T-helper 2 cell treated with Interferon-gamma antibody and Interleukin-4, amounts not matched to agents 100 ng/mL and 5 ng/mL, for 36 hours (primary cell): ENCODE measurements at regions not wholly inside any gene's neighbourhood (a gene's known extent, or its start where the extent isn't known, plus 50 kb on each side); places are given as distances from the start of the nearest gene placed in this dataset.
"Not testable (repeated sequence)": the region's sequence is repeated elsewhere in the genome, so short reads cannot be mapped to it uniquely, and the experiment has no call there.

Experiments
- intact Hi-C: fragments of 100-400 bp; cut with micrococcal nuclease; formaldehyde crosslinking; loops from one replicate; pipeline ENCODE4 v1.15.1; 2023

DNA sequence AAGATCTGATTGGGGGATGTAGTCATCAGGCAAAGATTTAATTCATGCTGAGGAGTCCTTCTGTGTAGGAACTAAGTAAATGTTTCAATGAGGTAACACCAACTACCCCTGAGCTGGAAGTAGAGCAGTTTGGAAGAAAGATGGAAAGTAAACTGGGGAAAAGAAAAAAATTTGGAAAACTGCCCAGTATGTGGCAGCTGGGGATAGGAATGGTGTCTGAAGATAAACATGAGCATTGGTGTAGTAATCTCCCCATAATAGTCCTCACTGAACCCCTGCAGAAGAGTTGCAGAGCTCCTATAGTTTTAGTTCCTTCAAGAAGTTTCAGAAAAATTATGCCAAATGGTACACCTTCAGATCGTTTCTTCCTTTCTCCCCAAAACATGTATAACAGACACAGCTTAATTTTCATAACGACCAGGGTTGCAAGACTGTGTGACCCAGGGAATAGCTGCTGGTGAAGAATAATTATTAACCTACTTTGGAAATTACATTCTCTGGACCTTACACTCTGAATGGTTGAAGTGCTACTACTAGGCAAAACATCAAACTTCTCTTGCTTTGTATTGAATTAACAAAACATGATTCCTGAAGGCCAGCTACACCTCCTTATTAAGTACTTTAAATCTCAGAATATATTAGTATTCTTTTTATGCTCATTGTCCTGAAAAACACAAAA is 446.4 kb upstream of the NRG3 start:
- intact Hi-C loops = no loop called here

DNA sequence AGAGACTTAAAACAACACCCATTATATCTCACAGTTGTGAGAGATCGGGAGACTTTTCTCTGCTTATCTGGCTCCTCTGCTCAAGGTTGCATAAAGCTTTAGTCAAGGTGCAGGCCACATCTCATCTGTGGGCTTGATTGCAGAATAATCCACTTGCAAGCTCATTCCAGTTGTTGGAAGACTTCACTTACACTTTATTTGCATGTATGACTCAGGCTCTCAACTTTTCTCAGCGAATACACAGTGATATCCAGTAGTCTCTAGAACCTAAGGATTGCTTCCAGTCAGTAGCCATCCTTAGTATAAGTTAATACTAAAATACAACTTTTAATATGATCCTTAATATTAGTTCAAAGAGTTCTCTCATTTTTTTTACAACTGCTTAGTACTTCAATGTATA is 435.5 kb upstream of the NRG3 start:
- intact Hi-C loops = no loop called here

DNA sequence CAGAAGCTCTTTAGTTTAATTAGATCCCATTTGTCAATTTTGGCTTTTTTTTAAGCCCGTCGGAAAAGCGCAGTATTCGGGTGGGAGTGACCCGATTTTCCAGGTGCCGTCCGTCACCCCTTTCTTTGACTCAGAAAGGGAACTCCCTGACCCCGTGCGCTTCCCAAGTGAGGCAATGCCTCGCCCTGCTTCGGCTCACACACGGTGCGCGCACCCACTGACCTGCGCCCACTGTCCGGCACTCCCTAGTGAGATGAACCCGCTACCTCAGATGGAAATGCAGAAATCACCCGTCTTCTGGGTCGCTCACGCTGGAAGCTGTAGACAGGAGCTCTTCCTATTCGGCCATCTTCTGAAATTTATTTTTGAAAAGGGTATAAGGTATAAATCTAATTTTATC is 433.4 kb upstream of the NRG3 start:
- intact Hi-C loops = not testable (repeated sequence)

- intact Hi-C loops = no loop called here
Measured at GRCh38 chr10:81444242-81444929, 430.6 kb upstream of the NRG3 start.

GRCh38 chr10:81450651-81451050 is 424.3 kb upstream of the NRG3 start:
- intact Hi-C loops = no loop called here

- intact Hi-C loops = no loop called here
Measured at GRCh38 chr10:81472927-81473470, 402.0 kb upstream of the NRG3 start.

DNA sequence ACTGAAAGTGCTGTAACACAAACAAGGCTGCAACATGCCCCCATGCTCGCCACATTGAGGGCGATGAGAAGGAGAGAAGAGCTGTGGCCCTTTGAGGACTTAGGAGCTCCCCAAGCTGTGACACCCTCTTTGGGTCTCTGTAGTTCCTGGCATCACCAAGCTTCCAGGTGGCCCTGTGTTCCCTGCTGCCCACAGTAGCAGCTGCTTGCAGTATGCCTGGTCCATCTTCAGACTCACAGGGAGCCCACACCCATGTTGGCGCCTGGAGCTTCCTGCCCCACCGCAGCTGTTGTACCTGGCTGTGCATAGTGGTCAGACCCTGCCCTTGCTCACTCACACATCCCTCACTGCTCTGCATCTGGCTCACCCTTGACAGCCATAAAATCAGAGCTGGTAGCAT is 401.2 kb upstream of the NRG3 start:
- intact Hi-C loops = no loop called here

- intact Hi-C loops = no loop called here
Measured at GRCh38 chr10:81479316-81479715, 395.7 kb upstream of the NRG3 start.

DNA sequence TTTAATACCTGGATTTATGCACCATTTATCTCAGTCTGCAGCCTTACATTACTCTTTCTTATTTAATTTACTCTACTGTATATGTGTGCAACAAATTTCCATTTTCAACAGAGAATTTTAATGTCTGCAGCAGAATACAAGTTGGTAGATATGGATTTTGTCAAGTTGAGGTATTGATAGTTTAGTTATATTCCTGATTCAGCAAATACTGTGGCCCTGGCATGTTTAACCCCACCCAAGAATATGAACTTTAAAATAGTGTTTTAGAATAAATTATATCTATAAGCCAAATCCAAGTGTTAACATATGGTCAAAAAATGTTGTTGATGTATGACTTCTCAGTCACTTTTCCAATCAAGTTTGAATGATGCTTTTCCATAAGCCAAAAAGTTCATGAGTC is 378.4 kb upstream of the NRG3 start:
- intact Hi-C loops = no loop called here

GRCh38 chr10:81498011-81498551 is 376.9 kb upstream of the NRG3 start:
- intact Hi-C loops = no loop called here

DNA sequence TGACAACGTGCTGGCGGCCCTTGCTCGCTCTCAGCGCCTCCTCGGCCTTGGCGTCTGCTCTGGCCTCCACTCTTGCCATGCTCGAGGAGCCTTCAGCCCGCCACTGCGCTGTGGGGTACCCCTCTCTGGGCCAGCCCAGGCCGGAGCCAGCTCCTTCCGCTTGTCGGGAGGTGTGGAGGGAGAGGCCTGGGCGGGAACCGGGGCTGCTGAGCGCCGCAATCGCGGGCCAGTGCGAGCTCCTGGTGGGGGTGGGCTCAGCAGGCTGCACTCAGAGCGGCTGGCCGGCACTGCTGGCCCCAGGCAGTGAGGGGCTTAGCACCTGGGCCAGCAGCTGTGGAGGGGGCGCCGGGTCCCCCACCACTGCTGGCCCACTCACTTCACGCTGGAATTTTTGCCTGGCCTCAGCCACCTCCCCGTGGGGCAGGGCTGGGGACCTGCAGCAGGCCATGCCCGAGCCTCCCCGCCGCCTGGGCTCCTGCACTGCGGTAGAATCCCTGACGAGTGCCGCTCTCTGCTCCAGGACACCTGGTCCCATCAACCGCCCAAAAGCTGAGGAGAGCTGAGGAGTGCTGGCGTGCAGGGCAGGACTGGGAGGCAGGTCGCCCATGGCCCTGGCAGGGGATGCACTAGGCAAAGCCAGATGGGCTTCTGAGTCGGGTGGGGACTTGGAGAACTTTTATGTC is 372.2 kb upstream of the NRG3 start:
- intact Hi-C loops = no loop called here

- intact Hi-C loops = not testable (repeated sequence)
Measured at GRCh38 chr10:81505777-81506176, 369.2 kb upstream of the NRG3 start.

GRCh38 chr10:81514811-81515210 is 360.2 kb upstream of the NRG3 start:
- intact Hi-C loops = no loop called here

- intact Hi-C loops = no loop called here
Measured at GRCh38 chr10:81520688-81521087, 354.3 kb upstream of the NRG3 start.

DNA sequence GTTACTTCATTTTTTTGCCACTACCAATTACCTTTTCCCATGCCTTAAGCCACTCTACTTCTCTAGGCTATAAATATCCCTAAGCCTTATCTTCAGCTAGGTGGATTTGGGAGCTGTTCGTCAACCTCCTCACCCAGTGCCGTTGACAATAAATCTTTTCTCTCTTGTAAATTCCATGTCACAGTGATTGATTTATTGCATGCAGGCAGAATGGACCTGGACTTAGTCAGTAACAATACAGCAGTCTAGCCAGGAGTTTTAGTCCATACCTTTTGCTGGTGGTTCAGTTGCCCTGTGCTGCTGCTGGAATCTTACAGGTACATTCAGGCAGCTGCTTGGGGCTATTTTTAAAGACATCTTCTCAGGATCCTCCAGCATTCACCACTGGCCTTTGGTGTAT is 350.5 kb upstream of the NRG3 start:
- intact Hi-C loops = no loop called here

GRCh38 chr10:81532403-81532802 is 342.6 kb upstream of the NRG3 start:
- intact Hi-C loops = no loop called here

DNA sequence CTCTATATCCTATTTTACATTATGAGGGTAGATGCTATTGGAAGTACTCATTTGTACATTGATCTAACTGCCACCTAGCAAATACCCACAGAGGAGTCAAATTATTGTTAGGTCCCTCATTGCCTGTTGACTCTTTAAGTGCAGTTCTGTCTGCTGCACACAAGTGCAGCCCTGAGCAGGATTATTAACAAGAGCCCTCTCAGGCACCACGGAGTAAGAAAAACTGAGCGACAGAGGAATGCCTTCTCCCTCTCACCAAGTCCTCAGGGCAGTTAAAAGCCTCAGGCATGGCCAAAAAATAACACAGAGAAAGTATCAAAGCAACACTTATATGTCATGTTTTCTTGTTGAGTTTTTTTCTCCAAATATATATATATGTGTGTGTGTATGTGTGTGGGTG is 340.0 kb upstream of the NRG3 start:
- intact Hi-C loops = no loop called here

DNA sequence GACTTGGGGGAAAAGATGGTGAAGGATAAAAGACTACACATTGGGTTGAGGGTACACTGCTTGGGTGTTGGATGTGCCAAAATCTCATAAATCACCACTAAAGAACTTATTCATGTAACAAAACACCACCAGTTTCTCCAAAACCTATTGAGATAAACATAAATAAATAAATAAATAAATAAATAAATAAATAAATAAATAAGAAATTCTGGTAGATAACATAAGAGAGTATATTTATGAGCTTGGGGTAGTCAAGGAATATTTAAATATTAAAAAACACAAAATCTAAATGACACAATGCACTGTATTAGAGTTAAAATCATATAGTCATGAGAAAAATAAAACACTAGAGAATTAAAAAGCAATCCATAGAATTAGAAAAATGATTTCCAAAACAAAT is 333.5 kb upstream of the NRG3 start:
- intact Hi-C loops = no loop called here

DNA sequence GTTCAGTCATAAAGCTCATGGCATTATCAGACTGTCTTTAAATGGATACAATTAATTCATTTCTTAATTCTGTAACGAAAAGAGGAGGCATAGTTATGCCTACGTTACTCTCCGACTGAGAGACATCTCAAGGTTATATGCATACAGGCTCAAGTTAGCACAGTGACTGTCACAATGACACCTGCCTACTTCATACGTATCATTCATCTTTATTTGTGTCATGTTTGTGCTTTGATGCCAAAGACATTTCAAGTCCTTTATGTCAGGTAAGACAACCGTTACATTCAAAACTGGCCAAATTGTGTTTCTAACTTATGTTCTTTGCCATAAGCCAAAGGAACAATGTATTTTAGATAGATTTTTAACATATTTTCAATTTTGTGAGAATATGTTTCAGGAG is 328.8 kb upstream of the NRG3 start:
- intact Hi-C loops = no loop called here

DNA sequence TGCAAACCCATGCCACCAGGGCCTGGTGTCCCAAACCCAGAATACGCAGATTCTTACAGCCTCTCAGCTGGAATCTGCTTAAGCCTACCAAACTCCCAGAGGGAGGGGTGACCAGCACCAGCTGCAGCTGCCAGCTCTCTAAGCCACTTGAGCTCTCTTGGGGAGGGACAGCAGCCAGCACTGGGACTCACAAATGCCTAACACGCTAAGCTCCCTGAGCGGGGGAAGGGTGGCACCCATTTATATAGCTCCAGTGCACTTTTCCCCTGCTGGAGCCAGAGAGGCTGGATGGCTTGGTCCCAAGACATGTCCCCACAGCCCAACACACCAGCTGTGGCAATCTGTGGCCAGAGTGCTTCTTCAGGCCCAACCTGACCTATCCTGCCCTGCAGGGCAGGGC is 326.8 kb upstream of the NRG3 start:
- intact Hi-C loops = no loop called here

DNA sequence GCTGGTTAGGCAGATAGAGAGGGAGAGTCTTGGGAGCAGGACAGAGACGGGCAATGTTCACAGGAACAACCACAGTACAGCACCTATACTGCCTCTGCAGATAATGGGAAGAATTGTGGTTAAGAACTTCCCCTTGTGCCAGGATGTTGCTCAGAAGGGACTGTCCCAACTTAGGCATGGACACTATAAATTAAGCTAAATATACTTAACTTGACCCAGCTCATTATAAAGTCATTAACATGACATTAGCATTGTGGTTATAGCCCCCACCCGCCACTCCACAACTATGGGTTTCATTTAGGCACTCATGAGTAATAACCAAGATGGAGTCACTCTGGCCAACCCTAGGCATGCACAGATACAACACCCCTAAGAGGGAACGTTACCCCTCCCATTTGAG is 310.9 kb upstream of the NRG3 start:
- intact Hi-C loops = no loop called here

DNA sequence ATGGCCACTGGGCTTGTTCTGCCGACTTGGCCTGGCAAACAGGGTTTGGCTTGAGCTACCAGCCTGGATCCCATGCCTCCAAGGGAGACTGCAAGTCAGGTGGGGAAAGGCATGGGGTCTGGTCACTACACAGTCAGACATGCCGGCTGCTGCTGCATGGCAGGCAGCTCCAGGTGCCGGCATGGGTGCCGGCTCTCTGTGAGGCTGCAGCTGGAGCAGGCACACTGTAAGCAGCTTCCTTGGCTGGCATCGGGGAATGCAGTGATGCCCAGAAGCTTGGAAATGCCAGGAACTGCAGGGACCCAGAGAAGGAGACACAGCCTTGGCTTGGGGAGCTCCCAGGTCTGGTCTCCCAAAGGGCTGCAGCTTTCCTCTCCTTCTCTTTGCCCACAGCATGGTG is 305.5 kb upstream of the NRG3 start:
- intact Hi-C loops = no loop called here
